ENCODE measurements at regions not wholly inside any gene's neighbourhood (a gene's known extent, or its start where the extent isn't known, plus 50 kb on each side); places are given as distances from the start of the nearest gene placed in this dataset.
A peak's percentile ranks its signal among the peaks of the same experiment; 100 is the strongest.

GRCh38 chr13:76527041-76527440 lies 359.2 kb downstream of the KCTD12 start:
- no peak for DNase-seq (ENCODE audit: extremely low read depth, low read depth, low spot score)

DNA sequence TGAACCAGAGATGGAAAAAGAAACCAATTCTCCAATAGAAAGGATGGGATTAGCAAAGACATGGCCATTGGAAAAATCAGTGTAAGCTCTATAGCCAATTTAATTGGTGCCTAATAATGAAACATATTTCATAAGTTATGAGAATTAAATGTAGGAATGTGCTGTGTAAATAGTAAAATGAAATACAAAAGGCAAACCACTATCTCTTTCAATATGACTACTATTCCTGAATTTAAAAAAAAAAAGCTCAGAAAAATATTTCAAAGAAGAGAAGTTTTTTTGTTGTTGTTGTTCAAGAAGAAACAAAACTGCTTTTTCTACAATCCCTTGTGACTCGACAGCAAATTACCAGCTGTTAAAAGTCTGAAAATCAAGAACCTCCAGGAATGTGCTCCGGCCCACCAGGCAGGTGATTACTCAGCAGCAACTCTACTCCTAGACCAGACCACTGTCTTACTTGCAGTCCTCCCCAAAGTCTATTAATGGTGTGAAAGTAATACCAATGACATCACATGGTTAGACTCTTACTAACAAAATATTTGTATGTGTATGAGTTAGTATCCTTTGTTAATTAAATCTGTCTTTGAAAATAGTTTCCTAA lies 362.4 kb downstream of the KCTD12 start:
- DNase-seq (ENCODE audit: extremely low read depth, low read depth, low spot score): no peak

GRCh38 chr13:76522083-76522755 lies 364.0 kb downstream of the KCTD12 start:
- DNase-seq (ENCODE audit: extremely low read depth, low read depth, low spot score): no peak

GRCh38 chr13:76519685-76520084 lies 366.5 kb downstream of the KCTD12 start:
- DNase-seq (ENCODE audit: extremely low read depth, low read depth, low spot score): no peak

GRCh38 chr13:76516586-76516985 lies 369.6 kb downstream of the KCTD12 start:
- no peak for DNase-seq (ENCODE audit: extremely low read depth, low read depth, low spot score)

GRCh38 chr13:76516013-76516412 lies 370.2 kb downstream of the KCTD12 start:
- DNase-seq (ENCODE audit: extremely low read depth, low read depth, low spot score): peak; percentile 34

DNA sequence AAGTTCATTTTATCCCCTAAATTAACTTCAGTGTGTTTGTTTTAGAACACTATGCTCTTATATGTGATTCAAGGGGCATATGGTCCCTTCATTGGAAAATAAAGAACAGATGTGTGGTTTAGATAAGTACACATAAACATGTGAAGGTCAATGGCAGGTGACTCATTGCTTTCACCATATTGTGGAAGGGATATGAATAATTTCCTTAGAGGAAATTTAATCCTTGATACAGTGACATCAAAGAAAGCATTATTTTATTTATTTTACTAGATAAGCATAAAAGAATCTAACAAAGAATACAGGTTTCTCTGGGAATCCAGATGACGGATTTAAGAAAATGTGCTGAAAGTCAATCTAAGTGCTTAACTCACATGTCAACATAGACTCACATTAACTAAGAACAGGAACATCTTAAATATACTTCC lies 373.5 kb downstream of the KCTD12 start:
- DNase-seq (ENCODE audit: extremely low read depth, low read depth, low spot score): peak; percentile 99

DNA sequence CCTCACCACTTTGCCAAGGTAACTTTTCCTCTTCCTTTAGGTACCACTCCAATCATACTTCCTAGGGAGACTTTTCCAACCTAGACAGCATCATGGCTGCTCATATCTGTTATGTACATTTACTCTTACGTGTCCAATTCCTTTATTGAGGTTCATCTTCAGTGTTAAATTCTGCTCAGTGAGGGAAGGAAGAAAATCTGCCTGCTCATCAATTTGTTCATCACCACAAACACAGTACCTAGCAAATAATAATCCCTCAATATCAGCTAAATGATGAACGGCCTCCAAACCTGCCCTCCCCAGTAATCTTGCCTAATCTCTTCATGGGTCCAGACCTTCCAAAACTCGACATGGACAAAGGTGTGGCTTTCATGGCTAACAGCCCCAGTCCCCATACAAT lies 380.8 kb downstream of the KCTD12 start:
- DNase-seq (ENCODE audit: extremely low read depth, low read depth, low spot score): no peak

DNA sequence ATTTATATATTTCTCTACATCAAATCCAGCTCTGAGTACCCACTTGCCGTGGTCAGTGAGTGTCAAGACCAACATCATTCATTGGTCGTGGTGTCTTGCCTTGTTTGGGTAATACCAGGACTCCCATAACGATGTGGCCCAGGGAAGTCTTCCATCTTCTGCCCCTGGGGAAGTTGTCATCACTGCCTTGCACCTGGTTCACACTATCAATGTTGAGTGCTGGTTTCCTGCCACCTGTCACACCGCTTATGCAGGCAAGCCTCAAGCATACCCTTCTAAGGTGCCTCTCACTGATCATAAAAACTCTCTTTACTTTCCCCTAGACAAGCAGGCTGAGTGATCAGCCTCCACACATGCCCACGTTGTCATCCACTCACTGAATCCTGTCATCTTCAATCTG lies 382.4 kb downstream of the KCTD12 start:
- DNase-seq (ENCODE audit: extremely low read depth, low read depth, low spot score): no peak

DNA sequence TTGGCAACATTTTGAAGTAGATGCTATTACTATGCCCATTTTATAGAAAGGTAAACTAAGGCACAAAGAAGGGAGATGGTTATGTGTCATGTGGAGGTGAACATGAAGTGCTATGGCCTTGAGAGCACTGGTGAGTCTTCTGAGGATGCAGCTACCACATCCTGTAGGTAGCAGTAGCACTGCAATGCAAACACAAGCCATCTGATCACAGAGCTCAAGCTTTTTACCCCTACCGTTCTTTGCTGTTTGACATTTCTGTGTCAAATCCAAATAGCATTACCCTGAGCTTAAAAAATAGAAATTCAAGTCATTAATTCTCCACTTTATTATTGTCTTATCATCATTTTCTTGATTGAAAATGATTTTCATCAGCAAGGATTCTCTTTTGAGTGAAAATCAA lies 382.9 kb downstream of the KCTD12 start:
- no peak for DNase-seq (ENCODE audit: extremely low read depth, low read depth, low spot score)

GRCh38 chr13:76500894-76501293 lies 385.3 kb downstream of the KCTD12 start:
- no peak for DNase-seq (ENCODE audit: extremely low read depth, low read depth, low spot score)

GRCh38 chr13:76499891-76500290 lies 386.3 kb downstream of the KCTD12 start:
- no peak for DNase-seq (ENCODE audit: extremely low read depth, low read depth, low spot score)

- DNase-seq (ENCODE audit: extremely low read depth, low read depth, low spot score): no peak
These were observed 396.9 kb downstream of the KCTD12 start for GRCh38 chr13:76489274-76489673.

GRCh38 chr13:76481738-76482137 lies 404.5 kb downstream of the KCTD12 start:
- no peak for DNase-seq (ENCODE audit: extremely low read depth, low read depth, low spot score)

DNA sequence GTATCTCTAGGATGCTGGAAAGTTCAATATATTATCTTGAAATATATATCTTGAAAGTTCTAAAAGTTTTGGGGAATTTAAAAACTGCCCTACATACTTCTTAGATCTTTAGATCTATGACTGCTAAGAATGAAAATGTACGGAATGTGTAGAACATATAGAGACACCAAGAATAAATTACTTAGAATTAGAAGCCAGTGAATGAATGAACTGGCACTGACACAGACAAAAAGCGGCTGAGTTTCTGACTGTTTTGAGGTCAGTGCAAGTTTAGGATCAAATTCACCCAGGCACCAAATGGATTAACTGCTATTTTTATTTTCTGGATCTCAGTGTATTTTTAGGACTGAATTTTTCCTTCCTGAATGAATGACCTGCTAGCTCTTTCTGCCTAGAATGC lies 411.2 kb downstream of the KCTD12 start:
- no peak for DNase-seq (ENCODE audit: extremely low read depth, low read depth, low spot score)

DNA sequence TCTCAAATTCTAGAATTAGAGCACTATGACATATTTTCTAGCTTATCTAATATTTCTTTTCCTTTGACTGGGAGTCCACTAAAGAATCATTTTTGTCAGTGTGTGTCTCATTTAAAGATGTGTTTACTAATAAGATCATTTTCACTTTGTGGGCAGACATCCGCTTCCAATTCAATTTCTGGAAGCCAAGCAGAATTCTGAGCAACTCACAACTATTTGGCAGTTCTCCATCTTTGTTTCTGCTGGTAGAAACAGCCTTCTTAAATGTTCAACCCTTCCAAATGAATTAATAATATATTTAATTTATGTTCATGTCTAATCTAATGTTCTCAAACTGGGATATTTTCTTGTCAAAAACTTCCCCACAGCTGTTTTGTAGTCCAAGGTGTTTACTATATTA lies 411.8 kb downstream of the KCTD12 start:
- DNase-seq (ENCODE audit: extremely low read depth, low read depth, low spot score): no peak

DNA sequence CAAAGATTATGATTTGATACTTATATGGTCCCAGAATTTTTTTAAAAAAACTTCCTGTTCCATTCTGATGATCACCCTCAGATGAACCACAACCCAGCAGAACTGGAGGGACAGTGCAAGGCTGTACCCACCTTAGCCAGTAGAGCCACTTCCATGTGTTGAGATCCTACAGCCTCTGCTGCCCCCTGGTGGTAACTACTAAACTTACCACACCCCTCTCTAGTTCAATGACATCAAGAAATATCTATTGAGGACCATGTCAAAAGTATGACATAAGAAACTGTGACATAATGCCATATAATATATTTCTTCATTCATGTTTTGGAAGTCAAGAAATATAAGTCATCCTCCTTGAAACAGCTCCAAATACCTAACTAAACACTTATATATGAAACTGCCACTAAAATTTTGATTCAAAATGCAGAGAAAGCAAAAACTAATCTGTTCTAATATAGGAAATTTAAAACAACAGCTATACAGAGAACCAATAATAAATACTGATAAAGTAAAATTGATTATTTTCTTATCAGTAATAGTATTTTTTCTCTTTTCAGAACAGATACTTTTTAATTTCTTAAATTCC lies 412.6 kb downstream of the KCTD12 start:
- peak; percentile 78 for DNase-seq (ENCODE audit: extremely low read depth, low read depth, low spot score)

GRCh38 chr13:76472916-76473315 lies 413.3 kb downstream of the KCTD12 start:
- no peak for DNase-seq (ENCODE audit: extremely low read depth, low read depth, low spot score)

- DNase-seq (ENCODE audit: extremely low read depth, low read depth, low spot score): no peak
These were observed 414.7 kb downstream of the KCTD12 start for GRCh38 chr13:76471486-76471885.

GRCh38 chr13:76470991-76471390 lies 415.2 kb downstream of the KCTD12 start:
- DNase-seq (ENCODE audit: extremely low read depth, low read depth, low spot score): no peak

- no peak for DNase-seq (ENCODE audit: extremely low read depth, low read depth, low spot score)
These were observed 420.2 kb downstream of the KCTD12 start for GRCh38 chr13:76466043-76466442.

GRCh38 chr13:76463314-76463713 lies 422.9 kb downstream of the KCTD12 start:
- DNase-seq (ENCODE audit: extremely low read depth, low read depth, low spot score): no peak

All from glomerular endothelial cell (primary cell).